ENCODE measurements at regions not wholly inside any gene's neighbourhood (a gene's known extent, or its start where the extent isn't known, plus 50 kb on each side); places are given as distances from the start of the nearest gene placed in this dataset.

- H3K9me3 ChIP-seq (ENCODE audit: control insufficient read depth in 4 of 4, low read length in 3 of 4): no peaks in the 10 kb centered on the region
- 86% methylated on average over 26 of the region's 26 CpGs for WGBS
- no peak overlapping the region for H3K9ac ChIP-seq (ENCODE audit: low read depth in 1 of 2, low read length in 2 of 2)
- H3K27me3 ChIP-seq (ENCODE audit: control insufficient read depth in 4 of 4, insufficient read depth in 4 of 4, low read length in 3 of 4): peaks cover 0 to 12% (median 0%) of the 10 kb centered on the region in 4 donors
- no peak for TF ChIP-seq ATF3 (IDR thresholded peaks at IDR 0.05)
- TF ChIP-seq RAD21 (IDR thresholded peaks at IDR 0.05): no peak
- no peak for TF ChIP-seq ZBTB33 (IDR thresholded peaks at IDR 0.05)
- TF ChIP-seq HNF4G (IDR thresholded peaks at IDR 0.05): no peak
- no peak for TF ChIP-seq CTCF (IDR thresholded peaks at IDR 0.05; ENCODE audit: low read depth, low read length, missing input control)
- no peak for TF ChIP-seq RXRA (IDR thresholded peaks at IDR 0.05)
- no peak for TF ChIP-seq REST (IDR thresholded peaks at IDR 0.05)
- no peak overlapping the region for H3K27ac ChIP-seq (ENCODE audit: low read depth in 1 of 2, low read length in 2 of 2)
- DNase-seq (ENCODE audit: low spot score): no peak
- H3K36me3 ChIP-seq (ENCODE audit: control insufficient read depth in 4 of 4, insufficient read depth in 3 of 4, low read depth in 1 of 4, low read length in 3 of 4): no peaks in the 10 kb centered on the region
- no peak overlapping the region for H3K4me3 ChIP-seq (ENCODE audit: low read depth in 1 of 3, low read length in 3 of 3)
- H3K4me1 ChIP-seq (ENCODE audit: control insufficient read depth in 4 of 4, insufficient read depth in 4 of 4, low read length in 3 of 4): no peaks in the 10 kb centered on the region
Observed at GRCh38 chr6:168875811-168876576, 377.7 kb downstream of the THBS2 start.

- Histone ChIP-seq H3K27ac (ENCODE audit: low read depth in 1 of 2, low read length in 2 of 2) (no peak overlapping the region), H3K36me3 (ENCODE audit: control insufficient read depth in 4 of 4, insufficient read depth in 3 of 4, low read depth in 1 of 4, low read length in 3 of 4) (no peaks in the 10 kb centered on the region), H3K4me1 (ENCODE audit: control insufficient read depth in 4 of 4, insufficient read depth in 4 of 4, low read length in 3 of 4) (no peaks in the 10 kb centered on the region), H3K9ac (ENCODE audit: low read depth in 1 of 2, low read length in 2 of 2) (no peak overlapping the region), H3K27me3 (ENCODE audit: control insufficient read depth in 4 of 4, insufficient read depth in 4 of 4, low read length in 3 of 4) (peaks cover 0 to 8% (median 0%) of the 10 kb centered on the region in 4 donors), H3K4me3 (ENCODE audit: low read depth in 1 of 3, low read length in 3 of 3) (no peak overlapping the region), H3K9me3 (ENCODE audit: control insufficient read depth in 4 of 4, low read length in 3 of 4) (no peaks in the 10 kb centered on the region)
- TF ChIP-seq FOXA2 (IDR thresholded peaks at IDR 0.05) (no peak), FOXA1 (IDR thresholded peaks at IDR 0.05) (no peak), SP1 (IDR thresholded peaks at IDR 0.05) (no peak), REST (IDR thresholded peaks at IDR 0.05) (no peak), HNF4G (IDR thresholded peaks at IDR 0.05) (no peak), JUND (IDR thresholded peaks at IDR 0.05) (no peak), TAF1 (conservative IDR thresholded peaks at IDR 0.05) (no peak)
- no peak for DNase-seq (ENCODE audit: low spot score)
- WGBS: 89% methylated on average over 10 of the region's 10 CpGs
Observed at GRCh38 chr6:168874637-168875036, 379.0 kb downstream of the THBS2 start.

Measured in liver (tissue), 8 donors.